ENCODE measurements at regions not wholly inside any gene's neighbourhood (a gene's known extent, or its start where the extent isn't known, plus 50 kb on each side); places are given as distances from the start of the nearest gene placed in this dataset.

DNA sequence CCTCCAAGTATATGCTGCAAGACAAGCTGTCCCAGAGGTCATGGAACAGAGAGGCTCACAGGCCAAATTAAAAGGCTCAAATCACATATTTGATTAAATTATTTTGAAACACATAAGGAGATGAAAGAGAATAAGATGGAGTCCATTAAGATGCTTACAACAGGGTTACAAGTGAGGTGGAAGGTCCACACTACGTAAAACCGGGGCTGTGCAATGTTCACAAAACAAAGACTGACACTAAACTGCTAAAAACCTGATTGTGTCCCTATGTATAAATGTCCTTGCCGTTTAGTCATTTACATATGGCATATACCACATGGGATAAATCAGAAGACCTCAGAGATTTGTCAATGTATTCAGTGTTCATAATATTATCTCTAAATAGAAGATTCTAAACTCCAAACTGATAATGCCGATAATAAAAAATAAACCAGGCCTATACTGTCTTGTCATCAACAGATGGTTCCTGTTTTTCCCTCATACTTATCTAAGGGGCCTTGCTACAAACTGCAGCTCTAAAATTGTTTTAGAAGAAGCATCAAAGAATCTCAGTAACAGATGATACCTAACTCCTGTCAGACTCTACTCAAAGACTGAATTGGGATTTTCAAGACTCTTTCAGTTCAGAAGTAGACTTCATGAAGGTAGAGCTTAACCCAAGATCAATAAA lies 51.8 kb upstream of the RIPOR2 start:
- FAIRE-seq, result no peak

DNA sequence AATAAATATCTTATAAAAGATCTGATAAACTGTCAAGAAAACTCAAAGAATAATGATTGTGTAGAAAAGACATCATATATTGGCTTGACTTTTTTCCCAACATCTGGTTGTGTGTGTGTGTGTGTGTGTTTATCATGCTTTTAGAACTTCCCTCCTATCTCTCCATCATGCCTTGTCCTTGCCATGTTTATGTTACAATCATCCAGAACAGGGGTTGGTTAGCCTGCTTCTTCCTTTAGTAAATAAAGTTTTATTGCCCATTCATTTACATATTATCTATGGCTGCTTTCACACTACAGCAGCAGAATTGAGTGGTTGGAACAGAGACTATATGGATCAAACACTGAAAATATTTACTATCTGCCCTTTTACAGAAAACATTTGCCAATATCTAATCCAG lies 52.8 kb upstream of the RIPOR2 start:
- no peak for FAIRE-seq

DNA sequence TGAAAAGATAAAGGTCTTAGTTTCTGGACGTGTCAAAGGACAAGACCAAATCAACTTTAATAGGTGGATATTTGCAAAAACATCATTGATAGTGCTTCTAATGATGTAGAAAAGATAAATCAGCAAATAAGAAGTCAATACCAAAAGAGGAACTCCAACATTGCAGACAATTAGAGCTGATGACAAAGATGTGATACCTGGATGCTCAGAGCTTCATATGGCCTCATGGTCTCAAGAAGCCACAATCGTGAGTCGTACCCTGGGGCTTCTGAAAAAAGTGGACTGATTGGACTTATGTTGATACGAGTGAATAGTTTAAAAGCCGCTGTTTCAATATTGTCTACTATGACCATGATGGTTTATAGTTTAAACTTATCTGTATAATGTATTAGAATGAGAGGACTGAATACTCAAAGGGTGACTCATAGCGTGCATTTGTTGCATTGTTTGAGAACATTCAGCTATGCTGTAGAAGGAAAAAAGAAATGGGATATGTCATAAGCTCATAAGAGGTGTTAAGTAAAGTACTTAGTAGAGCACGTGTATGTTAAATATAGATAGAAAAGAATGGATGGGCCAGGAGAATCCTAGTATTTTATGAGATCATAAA lies 54.6 kb upstream of the RIPOR2 start:
- FAIRE-seq, result no peak

DNA sequence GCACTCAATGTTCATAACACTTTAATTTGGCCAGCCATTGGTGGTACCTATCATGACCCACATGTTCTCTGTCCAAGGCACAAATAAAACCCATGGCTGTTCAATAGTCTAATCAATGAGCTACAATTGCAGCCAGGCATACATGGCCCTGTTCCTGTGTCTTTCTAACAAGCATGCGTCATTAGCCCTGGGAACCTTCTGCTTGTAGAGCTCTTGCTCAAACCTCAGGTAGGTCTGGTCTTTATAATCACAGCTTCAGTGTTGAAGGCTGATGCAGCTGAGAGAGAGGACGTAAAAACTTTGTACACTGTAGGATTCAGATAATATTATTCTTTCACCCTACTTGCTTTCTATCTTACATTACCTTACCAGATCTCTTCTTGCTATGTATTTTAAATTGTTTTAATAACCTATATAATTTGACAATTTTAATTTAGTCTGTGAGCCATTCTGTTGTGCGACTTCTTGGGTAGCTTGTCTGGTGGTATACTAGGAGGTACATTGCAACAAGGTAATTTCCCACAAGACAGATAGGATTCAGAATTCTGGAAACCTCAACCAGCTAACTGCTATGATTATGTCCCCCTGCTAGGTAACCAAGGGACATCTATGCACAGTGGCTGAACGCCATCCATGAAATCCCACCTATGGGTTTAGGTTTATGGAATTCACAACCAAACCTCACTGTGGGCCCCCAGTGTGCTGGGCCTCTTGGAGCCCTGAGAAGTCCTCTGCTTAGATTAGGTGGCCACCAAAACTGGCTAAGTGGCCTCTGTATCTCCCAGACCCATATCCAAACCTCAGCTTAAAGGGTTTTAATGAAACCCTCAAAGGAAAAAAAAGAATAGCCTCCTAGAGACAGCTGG lies 55.4 kb upstream of the RIPOR2 start:
- FAIRE-seq, result no peak

DNA sequence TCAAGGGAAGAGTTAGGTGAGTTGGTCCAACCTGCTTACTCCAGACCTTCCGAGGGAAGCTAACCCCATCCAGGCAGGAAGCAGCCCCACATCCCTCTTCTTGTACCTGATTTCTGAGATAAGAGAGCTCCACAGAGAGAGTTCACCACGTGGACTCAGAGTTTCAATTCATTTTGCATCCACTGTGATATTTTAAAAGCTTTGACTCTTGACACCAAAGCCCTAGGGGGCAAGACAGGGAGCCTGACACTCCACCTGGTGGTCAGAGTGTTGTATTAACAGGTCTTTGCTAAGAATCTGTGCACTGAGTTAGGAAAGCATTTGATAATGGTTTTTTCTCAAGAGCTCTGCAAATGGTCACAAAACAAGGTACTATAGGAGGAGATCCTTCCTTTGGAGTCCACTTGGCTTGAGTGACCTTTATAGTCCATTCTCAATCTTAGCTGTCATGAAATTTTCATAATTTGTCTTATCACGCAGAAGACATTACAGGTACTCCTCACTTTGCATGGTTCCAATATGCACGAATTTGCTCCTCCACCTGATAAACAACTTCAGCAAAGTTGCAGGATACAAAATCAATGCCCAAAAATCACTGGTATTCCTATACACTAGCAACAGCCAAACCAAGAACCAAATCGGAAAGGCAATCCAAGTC lies 56.2 kb upstream of the RIPOR2 start:
- FAIRE-seq, result no peak

DNA sequence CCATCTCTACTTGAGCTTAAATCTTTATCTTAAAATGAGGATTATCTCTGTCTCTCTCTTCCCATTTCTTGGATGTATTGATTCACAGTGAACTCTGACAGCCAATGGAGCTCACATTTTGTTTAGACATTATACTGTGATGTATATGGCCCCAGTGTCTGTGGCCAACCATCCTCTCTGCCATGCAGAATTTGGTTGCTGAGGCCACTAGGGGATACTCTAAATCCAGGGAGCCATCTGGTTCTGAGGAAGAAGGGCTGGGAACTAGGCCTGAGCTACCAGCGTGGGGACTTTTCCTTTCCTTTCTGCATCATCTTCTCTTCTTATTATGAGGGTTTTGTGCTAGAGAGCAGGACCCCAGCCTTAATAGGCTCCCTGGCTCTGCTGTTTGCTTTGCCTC lies 59.1 kb upstream of the RIPOR2 start:
- no peak for FAIRE-seq

DNA sequence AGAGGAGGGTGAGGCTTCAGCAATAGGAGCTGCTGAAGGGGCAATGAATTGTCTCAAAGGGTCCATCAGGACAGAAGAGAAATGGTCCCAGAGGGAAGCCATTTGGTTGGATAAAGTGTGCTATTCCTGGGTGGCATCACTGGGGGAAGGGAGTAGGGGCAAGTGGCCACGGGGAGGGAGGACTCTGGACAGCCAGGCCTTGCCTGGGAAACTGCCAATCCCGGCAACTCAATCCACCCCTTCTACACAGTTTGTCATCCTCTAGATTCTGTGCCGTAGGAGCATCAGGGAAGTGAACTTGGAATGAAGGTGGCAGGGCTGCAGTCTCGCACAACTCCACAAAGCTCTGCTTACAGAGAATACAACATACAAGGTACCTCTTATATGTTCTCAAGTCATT lies 59.5 kb upstream of the RIPOR2 start:
- no peak for FAIRE-seq

DNA sequence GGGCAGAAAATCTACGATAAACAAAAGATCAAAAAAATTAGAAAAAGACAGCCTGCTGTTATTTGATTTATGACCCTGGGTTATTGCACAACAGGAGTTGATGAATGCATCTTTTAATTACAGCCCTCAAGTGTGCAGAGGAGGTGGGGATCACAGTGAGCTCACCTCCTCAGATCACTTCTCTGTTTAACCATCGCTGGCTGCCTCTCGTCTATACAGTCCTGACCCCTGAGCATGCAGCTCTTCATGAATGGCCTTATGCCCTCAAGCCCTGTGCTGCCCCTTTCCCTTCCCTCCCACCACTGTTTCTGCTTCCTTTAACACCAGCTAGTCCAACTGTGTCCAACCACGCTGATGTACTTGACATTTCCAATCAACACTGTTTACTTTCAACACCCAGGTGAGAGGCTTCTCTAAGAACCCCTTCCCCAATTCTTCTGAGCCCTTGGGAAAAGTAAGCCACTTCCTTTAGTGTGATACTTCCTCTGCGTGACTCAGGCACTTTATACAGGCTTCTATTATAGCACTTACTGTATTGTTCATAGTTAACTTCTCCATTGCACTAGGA lies 60.6 kb upstream of the RIPOR2 start:
- no peak for FAIRE-seq

DNA sequence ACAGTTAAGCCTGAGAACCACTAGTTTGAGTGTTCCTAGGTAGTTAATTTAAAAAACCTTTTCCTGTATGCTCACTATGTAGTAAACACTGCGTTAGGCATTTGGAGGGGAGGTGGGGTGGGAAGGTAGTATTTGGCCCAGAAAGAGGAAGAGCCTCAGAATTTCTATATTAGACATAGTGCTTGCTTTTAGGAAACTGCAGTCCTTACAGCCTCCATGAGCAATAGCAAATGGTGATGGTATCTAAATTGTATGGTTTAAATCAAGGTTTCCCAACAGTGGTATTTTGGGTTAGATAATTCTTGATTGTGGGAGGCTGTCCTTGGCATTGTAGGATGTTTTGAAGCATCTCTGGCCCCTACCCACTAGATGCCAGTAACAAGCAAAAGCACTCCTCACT lies 61.5 kb upstream of the RIPOR2 start:
- no peak for FAIRE-seq

DNA sequence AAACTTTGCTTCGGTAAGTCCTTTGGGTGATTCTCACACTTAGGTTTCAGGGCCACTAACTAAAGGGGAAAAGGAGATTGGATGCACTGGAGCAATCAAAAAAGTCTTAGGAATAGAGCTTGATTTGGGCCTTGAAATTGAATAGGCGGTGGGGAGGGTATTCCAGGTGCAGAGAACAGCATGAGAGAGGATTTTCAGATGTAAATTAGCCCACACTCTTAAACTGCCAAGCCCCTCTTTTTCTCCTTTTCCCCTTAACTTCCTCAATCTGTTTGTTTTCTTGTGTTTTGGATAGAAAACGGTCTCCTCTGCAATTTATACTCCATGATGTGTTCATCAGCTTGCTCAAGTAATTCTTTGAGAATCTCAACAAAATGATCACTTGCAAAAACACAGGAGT lies 62.1 kb upstream of the RIPOR2 start:
- FAIRE-seq, result no peak

DNA sequence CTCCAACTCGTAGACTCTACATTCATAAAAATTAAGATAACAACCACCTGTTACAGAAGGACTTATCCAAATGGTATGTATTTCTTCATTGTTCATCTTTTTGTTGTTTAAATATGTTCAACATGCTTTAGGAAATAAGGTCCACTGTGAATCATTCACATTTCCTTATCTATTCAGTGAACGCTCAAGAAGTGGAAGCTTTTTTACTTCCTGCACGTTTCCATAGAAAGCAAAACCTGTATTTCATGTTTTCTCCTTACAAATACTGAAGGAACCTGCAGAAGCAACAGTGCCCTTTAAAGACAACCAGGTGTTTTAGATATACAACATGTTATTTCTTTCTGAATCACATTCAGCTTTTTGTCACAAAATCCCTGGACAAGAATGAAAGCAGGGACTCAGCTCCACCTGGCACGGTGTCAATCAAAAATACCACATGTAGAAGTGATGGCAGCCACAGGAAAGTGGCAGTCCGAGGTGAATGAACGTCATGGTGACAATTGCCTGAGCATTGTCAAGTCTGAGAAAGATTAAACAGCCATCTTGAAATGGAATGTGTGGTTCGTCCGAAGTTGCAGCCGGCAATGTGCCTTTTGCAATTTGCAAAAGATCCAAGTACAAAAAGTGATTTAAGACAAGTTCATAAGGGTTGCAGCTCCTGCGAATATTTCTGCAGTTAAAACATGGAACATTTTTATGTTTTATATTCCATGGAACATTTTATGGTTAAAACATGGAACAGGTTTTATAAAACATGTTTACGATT lies 66.7 kb upstream of the RIPOR2 start:
- FAIRE-seq, result no peak

DNA sequence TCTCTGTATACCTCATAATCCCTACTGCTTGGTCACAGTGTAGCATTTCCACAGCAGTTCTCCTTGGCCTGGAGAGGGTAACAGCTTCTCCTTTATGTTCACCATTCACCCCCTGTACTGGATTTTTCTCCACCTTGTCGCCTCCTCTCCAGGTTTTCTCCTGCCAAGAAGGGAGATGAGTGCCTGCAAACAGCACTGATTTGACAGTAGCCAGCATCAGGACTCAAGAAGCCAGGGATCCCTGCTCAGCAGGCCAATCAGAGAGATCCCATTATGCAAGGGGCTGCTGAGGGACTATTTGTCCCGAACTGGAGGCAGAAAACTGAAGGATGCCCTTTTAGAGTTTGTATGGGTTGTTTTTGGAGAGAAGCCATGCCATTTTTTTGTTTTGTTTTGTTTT lies 68.6 kb upstream of the RIPOR2 start:
- FAIRE-seq, result no peak

DNA sequence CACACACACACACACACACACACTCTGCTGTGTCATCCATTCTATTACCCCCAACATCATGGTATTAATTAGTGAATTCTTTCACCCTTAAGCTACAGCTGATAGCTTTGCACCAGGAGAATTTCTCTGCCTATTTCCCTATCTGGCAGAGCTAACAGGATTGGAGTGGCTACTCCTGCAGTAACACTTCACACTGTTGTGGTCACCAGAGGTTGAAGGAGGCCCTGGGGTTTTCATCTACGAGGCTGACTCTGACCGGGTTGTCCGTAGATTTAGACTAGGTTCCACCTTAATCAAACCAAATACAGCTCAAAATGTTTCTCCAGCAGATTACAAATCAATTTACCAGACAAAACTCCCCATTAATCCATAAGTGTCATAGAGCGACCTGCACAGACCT lies 69.2 kb upstream of the RIPOR2 start:
- FAIRE-seq, result no peak

DNA sequence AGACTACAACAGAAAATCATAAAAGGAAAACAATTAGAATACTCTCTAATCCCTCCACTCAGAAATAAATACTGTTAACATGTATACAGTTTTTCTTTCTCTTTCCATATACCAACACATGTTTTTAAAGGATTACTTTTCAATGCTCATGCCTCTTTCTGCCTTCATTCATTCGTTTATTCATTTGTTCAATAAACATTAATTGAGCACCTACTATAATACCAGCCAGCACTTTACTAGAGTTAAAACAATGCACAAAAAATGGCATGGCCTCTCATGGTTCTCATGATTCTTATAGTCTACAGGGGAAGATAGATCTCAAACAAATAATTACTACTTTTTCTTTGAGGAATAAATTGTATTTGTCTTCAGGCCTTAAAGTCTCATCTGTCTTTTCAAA lies 70.3 kb upstream of the RIPOR2 start:
- FAIRE-seq, result no peak

DNA sequence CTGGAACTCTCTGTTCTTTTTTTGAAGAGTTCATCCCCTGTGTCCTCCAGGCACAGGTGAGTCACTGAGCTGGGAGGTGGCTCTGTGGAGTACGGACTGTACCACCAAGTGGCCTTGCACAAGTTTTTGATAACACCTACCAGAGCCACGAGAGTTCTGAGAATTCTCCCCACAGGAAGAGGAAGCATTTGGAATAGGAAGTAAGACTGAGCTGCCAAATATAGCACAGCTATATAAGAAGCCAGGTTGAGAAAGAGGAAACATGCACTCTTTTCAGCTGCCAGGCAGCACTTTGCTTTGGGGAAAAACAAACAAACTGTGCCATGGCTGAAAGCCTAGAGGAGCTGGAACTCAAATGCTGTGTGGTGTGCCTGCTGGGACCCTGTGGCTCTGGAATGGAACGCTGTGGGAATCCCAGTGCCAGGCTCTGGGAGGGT lies 70.8 kb upstream of the RIPOR2 start:
- FAIRE-seq, result no peak

DNA sequence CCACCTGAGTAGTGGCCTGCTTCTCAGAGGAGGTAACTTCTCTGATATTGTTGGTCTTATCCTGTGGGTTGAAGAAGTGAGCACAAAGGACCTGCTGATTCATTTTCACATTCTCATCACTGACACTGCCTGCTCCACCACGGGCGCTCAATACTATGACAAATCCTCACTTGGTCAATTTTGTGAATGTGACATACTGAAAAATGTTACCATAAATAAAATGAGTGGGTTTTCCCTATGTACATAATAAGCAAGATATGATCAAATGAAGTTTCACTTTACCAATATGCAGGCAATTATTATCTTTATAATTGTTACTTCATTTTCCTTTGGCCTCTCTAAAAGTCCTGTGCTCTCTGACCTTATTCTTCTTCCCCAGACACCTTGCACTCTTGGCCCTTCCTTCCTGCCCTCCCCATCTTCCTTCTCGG lies 71.5 kb upstream of the RIPOR2 start:
- no peak for FAIRE-seq

DNA sequence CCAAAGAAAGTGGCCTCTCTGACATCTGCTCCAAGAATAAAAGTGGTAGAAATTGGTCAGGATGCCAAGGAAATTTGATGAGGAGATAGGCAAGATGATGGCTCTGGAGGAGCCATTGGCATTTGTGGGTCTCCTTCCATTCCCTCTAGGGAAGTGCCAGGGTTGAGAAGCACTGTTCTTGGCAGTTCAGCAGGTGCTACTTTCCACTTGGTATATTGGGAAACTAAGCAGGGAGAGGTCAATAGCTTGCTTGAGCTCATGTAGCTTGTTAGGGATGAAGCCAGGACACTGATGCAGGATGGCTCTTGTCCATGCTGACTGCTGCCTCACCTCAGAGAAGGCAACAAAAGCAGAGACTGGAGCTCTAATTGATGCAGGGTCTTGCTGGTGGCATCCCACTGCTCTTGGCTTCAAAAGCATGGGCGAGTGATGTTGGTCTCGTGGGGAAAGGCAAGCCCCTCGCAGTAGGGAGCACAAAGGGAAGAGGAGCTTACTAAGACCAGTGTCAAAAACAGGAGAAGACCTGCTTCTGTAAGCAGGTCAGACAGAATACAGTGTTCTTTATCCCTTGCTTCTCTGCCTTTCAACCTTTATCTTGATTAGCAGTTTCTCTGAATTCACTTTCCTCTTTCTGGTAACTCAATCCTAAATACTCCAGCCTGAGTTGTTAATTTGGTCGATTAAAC lies 73.1 kb upstream of the RIPOR2 start:
- FAIRE-seq, result no peak

DNA sequence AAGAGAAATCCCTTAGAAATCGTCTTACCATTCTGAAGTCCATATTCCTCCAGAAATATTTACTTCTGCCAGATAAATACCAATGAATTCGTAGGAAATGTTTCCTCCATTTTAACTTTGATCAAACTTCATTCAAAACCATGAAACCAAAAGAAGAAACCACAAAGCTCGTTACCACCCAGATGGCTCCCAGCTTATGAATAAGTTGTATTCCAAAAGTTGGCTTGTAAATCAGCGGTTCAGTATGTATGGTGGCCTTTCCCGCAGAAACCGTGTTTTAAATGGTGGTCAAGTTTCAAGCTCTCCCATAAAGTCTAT lies 73.6 kb upstream of the RIPOR2 start:
- no peak for FAIRE-seq

DNA sequence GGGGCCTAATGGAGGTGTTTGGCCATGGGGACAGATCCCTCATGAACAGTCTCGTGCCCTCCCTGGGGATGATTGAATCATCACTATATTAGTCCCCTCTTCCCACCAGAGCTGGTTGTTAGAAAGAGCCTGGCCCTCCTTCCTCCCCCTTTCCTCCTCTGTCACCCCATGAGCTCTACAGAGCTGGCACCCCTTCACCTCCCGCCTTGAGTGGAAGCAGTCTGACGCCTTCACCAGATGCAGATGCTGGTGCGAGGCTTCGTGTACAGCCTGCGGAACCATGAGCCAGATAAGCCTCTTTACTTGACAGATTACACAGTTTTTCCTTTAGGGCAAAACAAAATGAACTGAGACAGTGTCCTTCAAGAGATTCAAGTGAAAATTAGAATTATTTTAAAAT lies 74.4 kb upstream of the RIPOR2 start:
- FAIRE-seq, result no peak

DNA sequence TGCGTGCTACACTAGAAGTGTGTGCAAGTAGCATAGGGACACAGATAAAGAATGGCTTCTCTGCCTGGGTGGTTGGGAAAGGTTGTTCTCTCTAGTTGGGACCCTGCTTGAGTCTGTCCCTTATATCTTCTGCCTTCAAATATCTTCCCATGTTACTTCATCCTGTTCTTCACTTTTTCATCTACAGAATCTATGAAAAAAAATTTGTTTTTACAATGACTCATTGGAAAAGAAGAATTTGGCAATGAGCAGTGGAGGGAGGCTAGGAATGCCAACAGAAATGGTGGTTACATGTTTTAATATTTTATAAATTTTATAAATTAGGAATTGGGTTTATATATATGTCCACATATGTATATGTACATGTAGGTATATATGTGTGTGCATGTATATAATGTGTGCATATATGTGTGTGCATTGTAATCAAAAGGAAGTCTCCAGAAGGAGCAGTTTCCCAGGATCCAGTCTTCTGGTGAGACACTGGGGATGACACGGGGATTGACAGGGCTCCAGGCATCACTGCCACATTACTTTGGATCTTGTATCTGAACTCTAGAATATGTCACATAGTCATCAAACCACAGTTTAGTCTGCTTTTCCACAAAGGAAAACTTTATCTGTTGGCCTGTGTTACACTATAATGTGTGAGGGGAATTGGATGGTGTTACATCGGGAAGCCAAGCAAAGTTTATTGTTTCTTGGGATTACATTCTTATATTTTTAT lies 75.3 kb upstream of the RIPOR2 start:
- no peak for FAIRE-seq

DNA sequence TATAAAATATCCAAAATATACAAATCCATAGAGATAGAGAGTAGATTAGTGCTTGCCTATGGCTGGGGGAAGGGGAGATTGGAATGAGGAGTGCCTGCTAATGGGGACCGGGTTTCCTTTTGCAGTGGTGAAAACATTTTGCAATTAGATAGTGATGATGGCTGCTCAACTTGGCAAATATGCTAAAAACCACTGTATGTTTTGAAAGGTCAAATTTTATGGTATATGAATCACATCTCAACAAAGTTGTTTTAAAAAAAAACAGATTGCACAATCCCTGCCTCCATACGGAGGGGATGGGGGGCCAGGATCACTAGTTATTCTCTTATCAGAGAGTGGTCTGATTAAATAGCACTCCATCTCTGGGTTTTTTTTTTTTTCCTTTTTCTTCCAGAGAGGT lies 76.9 kb upstream of the RIPOR2 start:
- FAIRE-seq, result no peak
